OCI-LY3 (cell line): ENCODE measurements at regions not wholly inside any gene's neighbourhood (a gene's known extent, or its start where the extent isn't known, plus 50 kb on each side); places are given as distances from the start of the nearest gene placed in this dataset.

Experiments used
- H2AFZ ChIP-seq: fragments of 200-600, 300-600 bp; shearing (Covaris generic); 2 replicates; pipeline ENCODE4 v1.6.0; 2014; ENCODE audit warnings: antibody characterized with exemption, low read depth, low read length
- H3K27ac ChIP-seq: fragments of 200-600, 300-600 bp; sonication (generic); 2 replicates; pipeline ENCODE4 v1.5.1; 2014; ENCODE audit warnings: mild to moderate bottlenecking, low read length, moderate library complexity, mixed read lengths
- H3K27me3 ChIP-seq: fragments of 200-600, 300-600 bp; sonication (generic); 2 replicates; pipeline ENCODE4 v1.6.1; 2014; ENCODE audit warnings: low read depth, low read length, mixed read lengths
- H3K36me3 ChIP-seq: fragments of 200-600, 300-600 bp; sonication (generic); replicated peaks from 2 replicates; pipeline ENCODE3; 2014; ENCODE audit warnings: low read depth, low read length, mixed read lengths
- H3K4me1 ChIP-seq: fragments of 300-600, 200-600 bp; sonication (generic); 2 replicates; pipeline ENCODE4 v1.6.1; 2014; ENCODE audit warnings: low read length, mixed read lengths
- H3K4me2 ChIP-seq: fragments of 200-600, 300-600 bp; sonication (generic); 2 replicates; pipeline ENCODE4 v1.6.1; 2014; ENCODE audit warnings: low read length, mixed read lengths
- H3K4me3 ChIP-seq: fragments of 300-600, 200-600 bp; sonication (generic); 2 replicates; pipeline ENCODE4 v1.5.1; 2014; ENCODE audit warnings: antibody characterized with exemption, mild to moderate bottlenecking, low read length, moderate library complexity
- H3K79me2 ChIP-seq: fragments of 300-600, 200-600 bp; shearing (Covaris generic); 2 replicates; pipeline ENCODE4 v1.6.1; 2014; ENCODE audit warnings: mild to moderate bottlenecking, low read length, mixed read lengths
- H3K9ac ChIP-seq: fragments of 300-600, 200-600 bp; shearing (Covaris generic); 2 replicates; pipeline ENCODE4 v1.6.0; 2014; ENCODE audit warnings: mild to moderate bottlenecking, low read length, moderate library complexity
- H3K9me3 ChIP-seq: fragments of 200-600, 300-600 bp; shearing (Covaris generic); 2 replicates; pipeline ENCODE4 v1.6.1; 2014; ENCODE audit warnings: low read length, mixed read lengths; ENCODE audit not compliant: insufficient read depth
- H4K20me1 ChIP-seq: fragments of 200-600, 300-600 bp; sonication (generic); 2 replicates; pipeline ENCODE4 v1.6.1; 2016; ENCODE audit warnings: low read length, mixed read lengths; ENCODE audit not compliant: insufficient read depth
- EZH2phosphoT487 ChIP-seq: fragments of 200-600 bp; shearing (Covaris generic); IDR thresholded peaks from 2 replicates; pipeline ENCODE4 v1.6.1; 2018; ENCODE audit warnings: antibody characterized with exemption, mixed run types, low read depth
- TF ChIP-seq, protein P1 (sequence below): fragments of 200-600, 300-600 bp; sonication (generic); IDR thresholded peaks from 2 replicates; pipeline ENCODE4 v1.5.1; 2014; ENCODE audit warnings: antibody characterized with exemption, low read length, low read depth

GRCh38 chr10:131495892-131496291 is 184.4 kb upstream of the TCERG1L start:
- H3K79me2 ChIP-seq = no peaks in the 10 kb centered on the region
- H2AFZ ChIP-seq = no peak overlapping the region
- H3K36me3 ChIP-seq = no peaks in the 10 kb centered on the region
- no peak overlapping the region for H3K4me2 ChIP-seq
- no peaks in the 10 kb centered on the region for H3K4me1 ChIP-seq
- no peaks in the 10 kb centered on the region for H3K27me3 ChIP-seq
- TF ChIP-seq, protein P1, sequence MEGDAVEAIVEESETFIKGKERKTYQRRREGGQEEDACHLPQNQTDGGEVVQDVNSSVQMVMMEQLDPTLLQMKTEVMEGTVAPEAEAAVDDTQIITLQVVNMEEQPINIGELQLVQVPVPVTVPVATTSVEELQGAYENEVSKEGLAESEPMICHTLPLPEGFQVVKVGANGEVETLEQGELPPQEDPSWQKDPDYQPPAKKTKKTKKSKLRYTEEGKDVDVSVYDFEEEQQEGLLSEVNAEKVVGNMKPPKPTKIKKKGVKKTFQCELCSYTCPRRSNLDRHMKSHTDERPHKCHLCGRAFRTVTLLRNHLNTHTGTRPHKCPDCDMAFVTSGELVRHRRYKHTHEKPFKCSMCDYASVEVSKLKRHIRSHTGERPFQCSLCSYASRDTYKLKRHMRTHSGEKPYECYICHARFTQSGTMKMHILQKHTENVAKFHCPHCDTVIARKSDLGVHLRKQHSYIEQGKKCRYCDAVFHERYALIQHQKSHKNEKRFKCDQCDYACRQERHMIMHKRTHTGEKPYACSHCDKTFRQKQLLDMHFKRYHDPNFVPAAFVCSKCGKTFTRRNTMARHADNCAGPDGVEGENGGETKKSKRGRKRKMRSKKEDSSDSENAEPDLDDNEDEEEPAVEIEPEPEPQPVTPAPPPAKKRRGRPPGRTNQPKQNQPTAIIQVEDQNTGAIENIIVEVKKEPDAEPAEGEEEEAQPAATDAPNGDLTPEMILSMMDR = no peak
- TF ChIP-seq EZH2phosphoT487 = no peak
- H4K20me1 ChIP-seq = no peaks in the 10 kb centered on the region
- H3K9me3 ChIP-seq = no peaks in the 10 kb centered on the region
- no peak overlapping the region for H3K4me3 ChIP-seq
- no peak overlapping the region for H3K27ac ChIP-seq
- H3K9ac ChIP-seq = no peak overlapping the region

DNA sequence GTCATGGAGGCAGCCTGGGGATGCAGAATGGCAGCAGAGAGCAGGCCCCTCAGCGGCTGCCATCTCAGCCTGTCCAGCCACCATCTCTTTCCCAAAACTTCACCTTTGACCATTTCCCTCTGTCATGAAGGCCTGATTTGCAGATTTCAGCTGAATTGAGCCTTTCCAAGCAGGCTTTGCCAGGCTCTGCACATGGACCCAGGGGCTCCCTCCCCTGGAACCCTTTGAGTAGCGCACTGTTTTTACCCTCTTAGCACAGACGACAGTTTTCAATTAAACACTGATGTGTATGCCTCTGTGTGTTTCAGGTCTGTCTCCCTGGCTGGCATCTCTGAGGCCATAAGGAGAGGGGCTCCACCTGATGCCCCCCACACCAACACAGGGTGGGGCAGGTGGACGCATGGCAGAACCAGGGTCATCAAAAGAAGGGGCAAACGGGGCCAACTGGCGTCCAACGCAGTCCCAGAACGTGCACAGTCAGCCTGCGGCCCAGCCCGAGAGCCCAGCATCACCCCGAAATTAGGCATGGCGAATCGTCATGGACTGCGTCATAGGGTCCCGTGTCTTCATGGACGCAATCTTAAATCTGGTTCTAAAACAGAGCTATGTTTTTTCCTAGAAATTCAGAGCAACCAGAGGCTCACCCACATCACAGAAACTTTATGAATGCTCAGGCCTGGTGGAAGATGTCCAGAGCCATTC is 185.0 kb upstream of the TCERG1L start:
- Histone ChIP-seq H3K27ac (no peak overlapping the region), H3K36me3 (no peaks in the 10 kb centered on the region), H3K27me3 (no peaks in the 10 kb centered on the region), H3K9me3 (no peaks in the 10 kb centered on the region), H2AFZ (no peak overlapping the region), H3K4me1 (no peaks in the 10 kb centered on the region), H3K4me2 (no peak overlapping the region), H3K9ac (no peak overlapping the region), H3K79me2 (no peaks in the 10 kb centered on the region), H4K20me1 (no peaks in the 10 kb centered on the region), H3K4me3 (no peak overlapping the region)
- TF ChIP-seq, protein P1 = no peak
- TF ChIP-seq EZH2phosphoT487 = no peak

GRCh38 chr10:131499566-131499965 is 188.0 kb upstream of the TCERG1L start:
- Histone ChIP-seq H3K27me3 (no peaks in the 10 kb centered on the region), H3K4me3 (no peak overlapping the region), H3K79me2 (no peaks in the 10 kb centered on the region), H3K4me2 (no peak overlapping the region), H3K4me1 (no peaks in the 10 kb centered on the region), H3K9me3 (no peaks in the 10 kb centered on the region), H2AFZ (no peak overlapping the region), H4K20me1 (no peaks in the 10 kb centered on the region), H3K27ac (no peak overlapping the region), H3K36me3 (no peaks in the 10 kb centered on the region), H3K9ac (no peak overlapping the region)
- TF ChIP-seq EZH2phosphoT487 = no peak
- TF ChIP-seq, protein P1 = no peak

DNA sequence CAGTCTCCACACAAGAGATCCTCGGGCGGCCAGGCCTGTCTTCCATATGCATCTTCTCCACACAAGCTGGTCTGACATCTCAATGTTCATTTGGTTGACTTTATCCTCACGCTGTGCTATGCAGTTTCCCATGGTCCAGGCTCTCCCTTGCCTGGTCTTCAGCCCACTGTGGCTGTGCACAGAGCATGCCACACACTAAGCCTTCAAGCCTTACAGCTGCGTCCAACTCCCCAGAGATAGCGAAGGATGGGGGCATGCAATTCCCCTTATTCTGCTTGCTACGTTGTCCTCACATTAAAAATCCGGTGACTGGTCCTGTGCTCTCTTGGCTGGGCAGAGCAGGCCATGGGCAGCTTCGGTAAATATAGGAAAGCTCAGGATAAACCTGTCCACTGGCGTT is 188.7 kb upstream of the TCERG1L start:
- H3K9ac ChIP-seq = no peak overlapping the region
- no peaks in the 10 kb centered on the region for H3K27me3 ChIP-seq
- no peak overlapping the region for H3K27ac ChIP-seq
- H3K4me1 ChIP-seq = no peaks in the 10 kb centered on the region
- no peak overlapping the region for H3K4me3 ChIP-seq
- no peak overlapping the region for H2AFZ ChIP-seq
- no peaks in the 10 kb centered on the region for H3K36me3 ChIP-seq
- no peak overlapping the region for H3K4me2 ChIP-seq
- no peaks in the 10 kb centered on the region for H3K9me3 ChIP-seq
- H4K20me1 ChIP-seq = no peaks in the 10 kb centered on the region
- no peaks in the 10 kb centered on the region for H3K79me2 ChIP-seq
- TF ChIP-seq EZH2phosphoT487 = no peak
- TF ChIP-seq, protein P1 = no peak
